Gastrocnemius medialis (tissue), 4 donors: ENCODE measurements at regions not wholly inside any gene's neighbourhood (a gene's known extent, or its start where the extent isn't known, plus 50 kb on each side); places are given as distances from the start of the nearest gene placed in this dataset.

Experiments
- ATAC-seq, 2 donors: fragments of 150-250 bp; one replicate each; pipeline ENCODE4 v1.9.1; 2016
- DNase-seq, 2 donors: peaks; one replicate each; pipeline ENCODE4 v3.0.0-alpha.2; 2019
- H3K27ac ChIP-seq, 4 donors: fragments of 200-600 bp; sonication (generic); 1 replicate in 1 of 4; 2 replicates in 3 of 4; pipeline ENCODE4 v1.5.1; 2016 to 2018; ENCODE audit warnings: mild to moderate bottlenecking in 2 of 4, moderate library complexity in 1 of 4
- H3K27me3 ChIP-seq, 3 donors: fragments of 200-600 bp; sonication (generic) in 2 of 3; 1 replicate in 1 of 3; 2 replicates in 2 of 3; pipeline versions ENCODE4 v1.5.1 to v1.6.0; 2016 to 2019; ENCODE audit warnings: mild to moderate bottlenecking in 1 of 3, moderate library complexity in 1 of 3
- H3K36me3 ChIP-seq, 2 donors: fragments of 200-600 bp; sonication (generic) in 1 of 2; one replicate each; pipeline ENCODE4 v1.5.1; 2017 to 2018
- H3K4me1 ChIP-seq, 2 donors: fragments of 200-600 bp; sonication (generic) in 1 of 2; one replicate each; pipeline ENCODE4 v1.5.1; 2016 to 2017; ENCODE audit warnings: mild to moderate bottlenecking in 2 of 2
- H3K4me3 ChIP-seq, 4 donors: fragments of 200-600 bp; sonication (generic) in 3 of 4; 1 replicate in 1 of 4; 2 replicates in 3 of 4; pipeline ENCODE4 v1.5.1; 2016 to 2019; ENCODE audit warnings: mild to moderate bottlenecking in 2 of 4
- H3K9me3 ChIP-seq, 3 donors: fragments of 200-600 bp; sonication (generic) in 2 of 3; 1 replicate in 1 of 3; 2 replicates in 2 of 3; pipeline ENCODE4 v1.5.1; 2016 to 2019
- CTCF ChIP-seq, 5 experiments: fragments of 450-650 bp in 3 of 5; fragments of 200-600 bp in 2 of 5; sonication (generic) in 2 of 5; IDR thresholded peaks in 4 of 5; conservative IDR thresholded peaks in 1 of 5; 1 replicate in 4 of 5; 2 replicates in 1 of 5; pipeline ENCODE4 v1.5.1; 2016 to 2019; ENCODE audit warnings: antibody characterized with exemption in 5 of 5, mild to moderate bottlenecking in 3 of 5, moderate library complexity in 3 of 5
- POLR2A ChIP-seq, 2 donors: fragments of 450-650 bp; IDR thresholded peaks; one replicate each; pipeline ENCODE4 v1.6.1; 2017; ENCODE audit warnings: antibody characterized with exemption in 2 of 2, mild to moderate bottlenecking in 2 of 2, moderate library complexity in 2 of 2
- in situ Hi-C, 4 donors: fragments of 200-750 bp; cut with MboI; loops; one replicate each; pipeline versions ENCODE4 v1.15.0 to v1.8.0; 2017; ENCODE audit warnings: low sequenced_read_pairs in 4 of 4
- intact Hi-C: fragments of 100-400 bp; cut with DNase I; formaldehyde crosslinking; loops from one replicate; pipeline ENCODE4 v1.15.1; 2023; ENCODE audit warnings: low total_unique reads

GRCh38 chrX:140317462-140317861 lies 187.4 kb downstream of the SOX3 start:
- no peaks in the 10 kb centered on the region for H3K4me1 ChIP-seq
- TF ChIP-seq POLR2A (IDR thresholded peaks at IDR 0.05) (no peak), CTCF (IDR thresholded peaks at IDR 0.05 in 4 of 5, conservative IDR thresholded peaks at IDR 0.05 in 1 of 5) (no peak)
- H3K36me3 ChIP-seq: no peaks in the 10 kb centered on the region
- no peak for DNase-seq
- no peak overlapping the region for H3K4me3 ChIP-seq
- no peak for ATAC-seq
- in situ Hi-C loops (no loop called here), intact Hi-C loops (no loop called here)
- H3K9me3 ChIP-seq: no peaks in the 10 kb centered on the region
- no peak overlapping the region for H3K27ac ChIP-seq
- no peaks in the 10 kb centered on the region for H3K27me3 ChIP-seq

- intact Hi-C loops (no loop called here), in situ Hi-C loops (no loop called here)
- TF ChIP-seq CTCF (IDR thresholded peaks at IDR 0.05 in 4 of 5, conservative IDR thresholded peaks at IDR 0.05 in 1 of 5) (no peak), POLR2A (IDR thresholded peaks at IDR 0.05) (no peak)
- Histone ChIP-seq H3K27me3 (no peaks in the 10 kb centered on the region), H3K27ac (no peak overlapping the region), H3K4me1 (no peaks in the 10 kb centered on the region), H3K36me3 (no peaks in the 10 kb centered on the region), H3K4me3 (no peak overlapping the region), H3K9me3 (no peaks in the 10 kb centered on the region)
- ATAC-seq: no peak
- no peak for DNase-seq
Measured at GRCh38 chrX:140298960-140299825, 205.7 kb downstream of the SOX3 start.

- TF ChIP-seq POLR2A (IDR thresholded peaks at IDR 0.05) (no peak), CTCF (IDR thresholded peaks at IDR 0.05 in 4 of 5, conservative IDR thresholded peaks at IDR 0.05 in 1 of 5) (no peak)
- no peak overlapping the region for H3K27ac ChIP-seq
- in situ Hi-C loops: no loop called here
Measured at GRCh38 chrX:140297273-140297672, 207.6 kb downstream of the SOX3 start.

GRCh38 chrX:140292961-140293360 lies 211.9 kb downstream of the SOX3 start:
- in situ Hi-C loops: no loop called here
- no peak overlapping the region for H3K4me3 ChIP-seq
- no peaks in the 10 kb centered on the region for H3K4me1 ChIP-seq
- TF ChIP-seq POLR2A (IDR thresholded peaks at IDR 0.05): no peak
- no peak for TF ChIP-seq CTCF (IDR thresholded peaks at IDR 0.05 in 4 of 5, conservative IDR thresholded peaks at IDR 0.05 in 1 of 5)
- DNase-seq: no peak
- H3K27ac ChIP-seq: no peak overlapping the region
- no peak for ATAC-seq
- no peaks in the 10 kb centered on the region for H3K36me3 ChIP-seq
- intact Hi-C loops: no loop called here
- H3K9me3 ChIP-seq: no peaks in the 10 kb centered on the region
- no peaks in the 10 kb centered on the region for H3K27me3 ChIP-seq

More at GRCh38 chrX:140297273-140297672, 207.6 kb downstream of the SOX3 start:
- Histone ChIP-seq H3K4me3 (no peak overlapping the region), H3K36me3 (no peaks in the 10 kb centered on the region), H3K4me1 (no peaks in the 10 kb centered on the region), H3K9me3 (no peaks in the 10 kb centered on the region), H3K27me3 (no peaks in the 10 kb centered on the region)
- ATAC-seq: no peak
- DNase-seq: no peak
- intact Hi-C loops: no loop called here
